GDM1 (cell line): ENCODE measurements at regions not wholly inside any gene's neighbourhood (a gene's known extent, or its start where the extent isn't known, plus 50 kb on each side); places are given as distances from the start of the nearest gene placed in this dataset.
A peak's percentile ranks its signal among the peaks of the same experiment; 100 is the strongest.

ENCODE experiments used
- DNase-seq: peaks from one replicate; lab custom pipeline; 2025; lab: John Stamatoyannopoulos, UW

GRCh38 chr3:46090161-46090591, 62.9 kb upstream of the XCR1 start:
- DNase-seq: no peak

GRCh38 chr3:46089237-46090011, 62.1 kb upstream of the XCR1 start:
- no peak for DNase-seq

GRCh38 chr3:46087871-46088270, 60.6 kb upstream of the XCR1 start:
- peak; percentile 61 for DNase-seq

GRCh38 chr3:46086986-46087385, 59.7 kb upstream of the XCR1 start:
- no peak for DNase-seq

- DNase-seq: no peak
Observed at GRCh38 chr3:46086083-46086437, 58.8 kb upstream of the XCR1 start.

GRCh38 chr3:46085421-46086082, 58.3 kb upstream of the XCR1 start:
- no peak for DNase-seq

GRCh38 chr3:46083956-46084355, 56.7 kb upstream of the XCR1 start:
- no peak for DNase-seq

GRCh38 chr3:46082849-46083248, 55.6 kb upstream of the XCR1 start:
- no peak for DNase-seq

- DNase-seq: no peak
Observed at GRCh38 chr3:46082021-46082420, 54.7 kb upstream of the XCR1 start.

GRCh38 chr3:46080969-46081345, 53.7 kb upstream of the XCR1 start:
- no peak for DNase-seq

- no peak for DNase-seq
Observed at GRCh38 chr3:46080124-46080968, 53.1 kb upstream of the XCR1 start.

- peak; percentile 80 for DNase-seq
Observed at GRCh38 chr3:46078712-46079400, 51.6 kb upstream of the XCR1 start.
